ENCODE measurements at regions not wholly inside any gene's neighbourhood (a gene's known extent, or its start where the extent isn't known, plus 50 kb on each side); places are given as distances from the start of the nearest gene placed in this dataset.
"Not testable (repeated sequence)": the region's sequence is repeated elsewhere in the genome, so short reads cannot be mapped to it uniquely, and the experiment has no call there.

- no peak for DNase-seq
Observed at GRCh38 chr12:124131659-124132058, 158.6 kb downstream of the ZNF664 start.

GRCh38 chr12:124132530-124132929 lies 159.5 kb downstream of the ZNF664 start:
- no peak for DNase-seq

- DNase-seq, result no peak
Observed at GRCh38 chr12:124136796-124137195, 158.1 kb upstream of the RFLNA start.

- DNase-seq, result no peak
Observed at GRCh38 chr12:124140944-124141486, 153.9 kb upstream of the RFLNA start.

GRCh38 chr12:124141611-124142010 lies 153.3 kb upstream of the RFLNA start:
- DNase-seq, result not testable (repeated sequence)

- no peak for DNase-seq
Observed at GRCh38 chr12:124142395-124143035, 152.4 kb upstream of the RFLNA start.

- no peak for DNase-seq
Observed at GRCh38 chr12:124143726-124144125, 151.2 kb upstream of the RFLNA start.

- no peak for DNase-seq
Observed at GRCh38 chr12:124144531-124145194, 150.2 kb upstream of the RFLNA start.

GRCh38 chr12:124147027-124147426 lies 147.9 kb upstream of the RFLNA start:
- DNase-seq, result no peak

- DNase-seq, result no peak
Observed at GRCh38 chr12:124147575-124147974, 147.3 kb upstream of the RFLNA start.

- no peak for DNase-seq
Observed at GRCh38 chr12:124148481-124149273, 146.2 kb upstream of the RFLNA start.

GRCh38 chr12:124149287-124149686 lies 145.6 kb upstream of the RFLNA start:
- no peak for DNase-seq

- DNase-seq, result no peak
Observed at GRCh38 chr12:124150168-124150567, 144.7 kb upstream of the RFLNA start.

GRCh38 chr12:124151583-124151982 lies 143.3 kb upstream of the RFLNA start:
- DNase-seq, result no peak

GRCh38 chr12:124152731-124153130 lies 142.2 kb upstream of the RFLNA start:
- no peak for DNase-seq

GRCh38 chr12:124153392-124153791 lies 141.5 kb upstream of the RFLNA start:
- DNase-seq, result no peak

- DNase-seq, result no peak
Observed at GRCh38 chr12:124157406-124157805, 137.5 kb upstream of the RFLNA start.

- DNase-seq, result no peak
Observed at GRCh38 chr12:124159655-124160054, 135.2 kb upstream of the RFLNA start.

GRCh38 chr12:124160097-124160756 lies 134.7 kb upstream of the RFLNA start:
- no peak for DNase-seq

GRCh38 chr12:124161402-124161801 lies 133.5 kb upstream of the RFLNA start:
- DNase-seq, result not testable (repeated sequence)

- no peak for DNase-seq
Observed at GRCh38 chr12:124162151-124163110, 132.5 kb upstream of the RFLNA start.

- no peak for DNase-seq
Observed at GRCh38 chr12:124165695-124166094, 129.2 kb upstream of the RFLNA start.
